NCI-H2107 (cell line): ENCODE measurements at regions not wholly inside any gene's neighbourhood (a gene's known extent, or its start where the extent isn't known, plus 50 kb on each side); places are given as distances from the start of the nearest gene placed in this dataset.

Experiments
- DNase-seq: peaks from one replicate; lab custom pipeline; 2025; lab: John Stamatoyannopoulos, UW

GRCh38 chr13:22189176-22190048 is 518.5 kb downstream of the FGF9 start:
- DNase-seq: no peak

GRCh38 chr13:22193070-22193469 is 522.2 kb downstream of the FGF9 start:
- no peak for DNase-seq

- no peak for DNase-seq
Observed at GRCh38 chr13:22194106-22194805, 523.4 kb downstream of the FGF9 start.

GRCh38 chr13:22195726-22196125 is 524.9 kb downstream of the FGF9 start:
- DNase-seq: no peak

GRCh38 chr13:22196777-22197176 is 525.9 kb downstream of the FGF9 start:
- DNase-seq: no peak

GRCh38 chr13:22198001-22198400 is 527.1 kb downstream of the FGF9 start:
- no peak for DNase-seq

GRCh38 chr13:22198641-22199217 is 527.9 kb downstream of the FGF9 start:
- DNase-seq: no peak

GRCh38 chr13:22200440-22200839 is 529.6 kb downstream of the FGF9 start:
- DNase-seq: no peak

GRCh38 chr13:22201375-22201925 is 530.6 kb downstream of the FGF9 start:
- no peak for DNase-seq

GRCh38 chr13:22210134-22210930 is 539.5 kb downstream of the FGF9 start:
- DNase-seq: no peak

GRCh38 chr13:22211876-22212275 is 541.0 kb downstream of the FGF9 start:
- DNase-seq: no peak

GRCh38 chr13:22212576-22212975 is 541.7 kb downstream of the FGF9 start:
- DNase-seq: no peak

- no peak for DNase-seq
Observed at GRCh38 chr13:22214184-22214583, 543.3 kb downstream of the FGF9 start.

- no peak for DNase-seq
Observed at GRCh38 chr13:22218797-22219196, 547.9 kb downstream of the FGF9 start.

GRCh38 chr13:22219709-22220108 is 548.8 kb downstream of the FGF9 start:
- no peak for DNase-seq

- no peak for DNase-seq
Observed at GRCh38 chr13:22220151-22221135, 549.6 kb downstream of the FGF9 start.

- no peak for DNase-seq
Observed at GRCh38 chr13:22223411-22223810, 552.5 kb downstream of the FGF9 start.

GRCh38 chr13:22226086-22226485 is 555.2 kb downstream of the FGF9 start:
- DNase-seq: no peak

- no peak for DNase-seq
Observed at GRCh38 chr13:22227895-22228294, 557.0 kb downstream of the FGF9 start.

GRCh38 chr13:22229916-22230315 is 559.0 kb downstream of the FGF9 start:
- no peak for DNase-seq

GRCh38 chr13:22232186-22232585 is 561.3 kb downstream of the FGF9 start:
- no peak for DNase-seq
